HG02623 (cell line): ENCODE measurements at regions not wholly inside any gene's neighbourhood (a gene's known extent, or its start where the extent isn't known, plus 50 kb on each side); places are given as distances from the start of the nearest gene placed in this dataset.

Experiments used
- ATAC-seq: cut with Tn5 transposase; IDR thresholded peaks from one replicate; pipeline ENCODE4 v1.9.1; 2021; ENCODE audit warnings: moderate library complexity; ENCODE audit not compliant: unreplicated experiment

DNA sequence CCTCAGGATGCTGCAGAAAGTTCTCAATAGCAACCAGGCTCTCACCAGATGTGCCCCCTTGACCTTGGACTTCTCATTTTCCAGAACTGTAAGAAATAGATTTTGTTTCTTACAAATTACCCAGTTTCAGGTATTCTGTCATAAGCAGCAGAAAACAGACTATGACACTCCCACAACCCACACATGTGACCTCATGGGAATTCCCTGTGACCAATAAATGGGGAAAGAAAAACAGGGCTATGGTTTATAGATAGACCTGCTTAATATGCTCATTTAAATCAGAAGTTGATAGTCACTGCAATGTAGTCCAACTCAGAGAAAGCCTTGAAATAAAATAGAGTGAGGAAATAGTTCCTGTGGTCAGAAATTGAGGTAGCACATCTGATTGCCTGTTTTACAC lies 380.9 kb upstream of the PTBP2 start:
- no peak for ATAC-seq

- ATAC-seq, result no peak
These were observed 374.9 kb upstream of the PTBP2 start for GRCh38 chr1:96346719-96347118.

GRCh38 chr1:96349896-96350295 lies 371.7 kb upstream of the PTBP2 start:
- ATAC-seq, result no peak

DNA sequence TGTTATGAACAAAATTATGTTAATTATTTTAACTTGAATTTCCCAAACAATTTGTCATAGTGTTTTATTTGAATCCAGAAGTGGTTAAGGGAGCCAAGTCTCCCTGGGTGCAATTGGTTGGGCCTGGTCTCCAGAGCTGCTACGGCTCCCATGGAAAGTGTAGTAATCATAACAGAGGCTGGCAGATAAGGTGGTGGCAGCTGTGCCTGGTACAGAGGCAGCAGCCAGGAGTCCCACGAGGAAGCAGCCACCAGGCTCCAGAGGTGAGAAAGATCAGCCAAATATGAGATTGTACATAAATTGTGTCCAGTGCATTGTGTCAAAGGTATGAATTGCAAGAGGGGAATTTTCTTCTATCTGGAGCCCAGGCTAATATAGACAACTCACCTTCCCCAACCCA lies 368.9 kb upstream of the PTBP2 start:
- no peak for ATAC-seq

GRCh38 chr1:96355521-96355920 lies 366.1 kb upstream of the PTBP2 start:
- no peak for ATAC-seq

GRCh38 chr1:96355961-96356360 lies 365.6 kb upstream of the PTBP2 start:
- ATAC-seq, result no peak

DNA sequence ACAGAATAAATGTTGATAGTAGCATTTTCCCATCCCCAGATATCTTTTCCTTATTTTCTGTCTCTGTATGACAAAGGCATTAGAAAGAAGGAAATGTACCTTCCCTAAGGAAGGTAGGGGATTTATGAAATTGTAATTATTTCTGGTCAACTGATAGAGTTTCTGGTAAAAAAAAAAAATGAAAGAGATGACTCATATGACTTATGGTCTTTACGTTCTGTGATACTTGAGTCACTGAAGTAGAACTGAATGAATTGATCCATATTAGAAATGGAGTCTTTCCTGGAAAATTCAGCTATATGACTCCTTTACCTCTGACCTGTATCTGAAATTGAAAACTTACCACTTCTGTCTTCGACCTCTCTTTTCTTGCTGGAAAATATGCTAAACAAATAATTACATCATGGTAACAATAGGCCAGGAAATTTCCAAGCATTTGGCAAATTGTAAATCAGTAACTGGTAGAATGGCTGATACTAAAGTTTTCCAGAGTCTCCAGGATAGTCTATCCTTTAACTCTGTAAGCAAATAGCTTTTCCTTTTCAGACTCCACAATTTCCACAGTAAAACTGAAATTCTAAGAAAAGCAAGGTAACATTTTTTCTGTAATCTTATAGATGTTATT lies 364.3 kb upstream of the PTBP2 start:
- ATAC-seq, result no peak

- ATAC-seq, result no peak
These were observed 363.5 kb upstream of the PTBP2 start for GRCh38 chr1:96358057-96358456.

DNA sequence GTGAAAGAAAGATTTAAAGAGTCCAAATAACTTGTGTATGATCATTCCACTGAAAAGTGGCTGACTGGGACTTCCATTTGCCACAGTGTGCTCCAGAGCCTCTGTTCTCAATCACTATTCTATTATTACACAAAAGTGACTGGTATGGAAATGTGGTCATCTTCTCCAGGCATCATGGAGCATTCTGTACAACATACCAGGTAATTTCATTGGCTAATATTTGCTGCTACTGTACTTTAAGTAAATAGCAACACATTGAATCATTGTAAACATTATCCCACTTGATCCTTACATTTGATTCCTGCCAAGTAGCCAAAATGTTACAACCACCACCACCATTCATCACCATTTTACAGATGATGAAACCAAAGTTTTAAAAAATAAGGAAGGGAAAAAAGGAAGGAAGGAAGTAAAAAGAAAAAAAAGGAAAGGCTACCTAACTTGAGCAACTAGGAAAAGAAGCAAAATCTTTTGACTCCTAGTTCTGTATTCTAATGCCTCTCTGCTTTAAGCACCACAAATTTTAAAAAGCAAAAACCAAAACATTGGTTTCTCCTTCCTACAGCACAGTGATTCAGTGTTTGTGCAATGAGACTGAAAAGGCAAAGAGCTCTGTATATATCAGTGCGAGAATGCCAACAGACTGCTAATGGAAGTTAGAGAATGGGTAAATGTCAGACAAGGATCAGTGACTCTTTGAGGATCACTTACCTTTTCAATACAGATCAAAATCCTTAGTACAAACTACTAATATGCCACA lies 361.4 kb upstream of the PTBP2 start:
- no peak for ATAC-seq

GRCh38 chr1:96361271-96361856 lies 360.2 kb upstream of the PTBP2 start:
- no peak for ATAC-seq

DNA sequence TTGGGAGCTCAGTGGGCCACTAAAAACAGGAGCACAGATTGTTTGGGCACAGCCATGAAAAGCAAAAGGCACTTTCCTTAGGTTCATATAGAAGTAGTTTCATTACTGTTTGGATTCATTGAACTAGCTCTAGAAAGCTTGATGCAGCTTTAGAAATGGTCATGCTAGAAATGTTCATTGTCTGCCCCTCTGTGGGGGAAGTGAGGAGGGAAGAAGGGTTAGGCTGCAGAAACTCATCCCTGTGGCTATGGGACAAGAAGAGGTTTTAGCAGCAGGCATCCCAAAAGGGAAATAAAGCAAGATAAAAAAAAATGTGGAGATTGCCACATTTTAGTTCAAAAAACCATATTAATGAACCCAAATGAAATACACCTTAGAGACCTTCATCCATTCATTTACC lies 359.6 kb upstream of the PTBP2 start:
- ATAC-seq, result no peak

DNA sequence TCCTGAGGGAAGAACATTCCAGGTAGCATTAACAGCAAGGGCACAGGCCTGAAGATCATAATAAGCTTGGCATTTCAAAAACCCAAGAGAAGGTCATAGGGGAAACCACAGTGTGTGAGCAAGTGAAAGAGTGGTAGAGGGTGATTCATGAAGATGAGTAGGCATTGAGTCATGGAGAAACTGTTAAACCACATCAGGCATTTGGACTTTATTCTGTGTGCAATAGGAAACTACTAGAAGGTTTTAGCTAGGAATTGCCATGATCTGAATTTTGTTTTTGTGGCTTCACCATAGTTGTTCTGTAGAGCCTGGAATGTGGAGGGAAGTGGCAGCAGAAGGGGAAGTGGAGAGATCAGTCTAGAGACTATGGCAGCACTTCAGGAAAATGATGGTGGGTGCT lies 359.0 kb upstream of the PTBP2 start:
- ATAC-seq, result peak; percentile 67

DNA sequence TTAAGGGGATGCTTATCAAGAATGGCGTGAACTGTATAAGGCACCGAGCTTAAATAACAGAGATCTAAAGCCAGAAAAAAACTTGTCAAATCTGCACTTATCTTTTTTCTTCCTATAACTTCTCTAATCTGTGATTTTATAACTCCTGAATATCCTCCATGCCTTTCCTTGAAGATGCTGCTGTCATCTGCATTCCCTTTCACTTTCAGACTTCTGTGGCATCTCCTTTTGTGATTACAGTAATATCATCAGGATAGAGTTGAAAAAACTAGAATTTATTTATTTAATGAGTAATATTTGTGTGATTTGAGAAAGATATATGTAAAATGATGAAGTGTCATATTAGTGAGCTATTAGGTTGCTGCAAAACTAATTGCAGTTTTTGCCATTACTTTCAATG lies 357.8 kb upstream of the PTBP2 start:
- ATAC-seq, result no peak

- no peak for ATAC-seq
These were observed 357.0 kb upstream of the PTBP2 start for GRCh38 chr1:96364576-96364975.

DNA sequence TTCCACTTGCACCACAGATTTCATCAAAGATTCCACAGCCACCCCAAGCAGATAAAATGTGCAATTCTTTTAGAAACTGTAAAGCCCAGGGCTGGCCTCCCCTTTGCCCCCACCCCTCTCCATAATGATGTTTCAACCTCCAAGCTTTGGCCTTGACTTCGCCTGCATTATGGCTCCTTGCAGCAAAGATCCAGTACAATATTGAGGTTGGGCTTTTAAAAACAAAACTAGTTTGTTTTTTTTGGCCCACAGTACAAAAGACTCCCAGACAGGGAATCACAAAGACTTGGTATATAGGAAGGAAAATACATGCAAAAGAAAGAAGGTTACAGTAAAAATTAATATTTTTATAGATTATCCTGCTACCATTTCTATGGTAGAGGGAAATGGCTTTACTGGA lies 356.5 kb upstream of the PTBP2 start:
- no peak for ATAC-seq

DNA sequence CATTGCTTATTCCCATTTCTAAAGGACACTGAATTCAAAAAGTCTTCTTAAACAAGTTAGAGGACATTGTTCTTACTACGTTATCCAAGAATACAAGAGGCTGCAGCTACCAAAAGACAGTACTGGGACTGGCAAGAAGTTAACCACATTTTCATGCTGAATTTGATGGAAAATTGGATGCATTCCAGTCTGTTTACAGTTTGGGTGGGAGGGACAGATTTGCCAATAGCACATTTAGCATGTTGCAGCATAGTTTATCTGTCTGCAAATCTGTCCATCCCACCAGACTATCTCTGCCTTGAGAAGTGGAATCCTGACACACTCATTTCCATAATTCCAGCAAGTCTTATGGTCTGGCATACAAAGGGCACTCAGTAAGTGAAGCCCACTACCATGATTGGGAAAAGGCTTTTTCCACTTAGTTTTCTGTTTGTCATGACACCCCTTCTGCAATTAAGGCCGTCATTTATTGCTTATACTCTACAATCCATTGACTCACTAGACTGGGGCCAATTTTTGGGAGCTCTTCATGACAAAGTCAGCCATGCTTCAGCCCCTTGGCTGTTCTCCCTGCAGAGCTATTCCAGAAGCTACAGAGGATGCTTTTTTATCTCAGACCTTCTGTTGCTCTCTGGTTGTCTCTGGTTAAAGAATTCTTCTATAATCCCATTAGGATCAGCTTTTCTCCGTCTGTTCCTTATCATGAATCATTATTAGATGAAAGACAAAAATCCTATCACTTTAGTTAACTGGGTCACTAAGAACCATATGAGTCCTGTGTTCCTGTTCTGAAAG lies 355.8 kb upstream of the PTBP2 start:
- ATAC-seq, result no peak

GRCh38 chr1:96366516-96366915 lies 355.1 kb upstream of the PTBP2 start:
- no peak for ATAC-seq

DNA sequence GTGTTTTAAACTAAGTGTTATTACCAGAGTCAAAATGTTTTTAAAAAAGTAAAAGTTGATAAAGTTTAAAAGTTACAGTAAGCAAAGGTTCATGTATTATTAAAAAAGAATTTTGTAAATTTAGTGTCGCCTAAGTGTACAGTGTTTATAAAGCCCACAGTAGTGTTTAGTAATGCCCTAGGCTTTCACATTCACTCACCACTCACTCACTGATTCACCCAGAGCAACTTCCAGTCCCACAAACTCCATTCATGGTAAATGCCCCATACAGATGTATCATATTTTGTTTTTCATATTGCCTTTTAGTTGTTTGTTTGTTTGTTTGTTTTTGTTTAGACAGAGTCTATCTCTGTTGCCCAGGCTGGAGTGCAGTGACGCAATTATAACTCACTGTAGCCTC lies 353.8 kb upstream of the PTBP2 start:
- no peak for ATAC-seq

DNA sequence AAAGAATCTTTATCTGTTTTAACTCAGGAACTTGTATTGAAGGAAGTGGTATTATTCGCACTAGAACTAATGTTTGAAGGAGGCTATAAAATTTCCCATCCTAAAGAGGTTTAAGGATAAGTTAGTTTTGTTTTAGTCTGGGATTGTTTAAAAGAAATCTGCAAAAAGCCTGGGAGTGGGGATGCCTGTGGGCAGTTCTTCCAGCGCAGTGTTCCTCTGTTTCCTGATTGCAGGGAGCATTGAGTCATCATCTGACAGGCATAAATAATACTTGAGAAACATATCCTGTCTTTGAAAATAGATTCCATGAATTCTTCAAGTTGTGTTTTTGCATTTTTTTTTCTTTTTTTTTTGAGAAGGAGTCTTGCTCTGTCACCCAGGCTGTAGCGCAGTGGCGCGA lies 350.8 kb upstream of the PTBP2 start:
- no peak for ATAC-seq

- no peak for ATAC-seq
These were observed 348.7 kb upstream of the PTBP2 start for GRCh38 chr1:96372881-96373280.

GRCh38 chr1:96374076-96374762 lies 347.4 kb upstream of the PTBP2 start:
- no peak for ATAC-seq
